ENCODE measurements at regions not wholly inside any gene's neighbourhood (a gene's known extent, or its start where the extent isn't known, plus 50 kb on each side); places are given as distances from the start of the nearest gene placed in this dataset.

DNA sequence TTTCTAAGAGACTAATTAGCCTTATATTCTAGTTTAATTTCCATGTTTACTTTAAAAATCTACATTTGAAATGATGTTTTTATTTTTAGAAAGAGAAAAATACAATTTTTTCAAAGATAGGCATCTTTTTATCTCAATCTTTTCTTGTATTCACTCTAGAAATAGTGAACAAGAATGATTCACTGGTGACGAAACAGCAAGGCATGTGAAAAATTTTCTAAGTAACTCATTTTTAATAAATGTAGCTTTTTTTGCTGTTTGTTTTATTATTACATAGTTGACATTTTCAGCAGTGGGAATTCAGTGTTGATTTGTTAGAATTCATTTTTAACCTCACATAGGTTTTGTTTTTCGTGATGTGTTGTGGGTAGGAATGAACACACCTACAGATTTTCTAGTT lies 1226.4 kb downstream of the NSUN3 start:
- TF ChIP-seq GATA3 (IDR thresholded peaks at IDR 0.05; ENCODE audit: low read depth, low read length) (no peak), GATA2 (IDR thresholded peaks at IDR 0.05; ENCODE audit: low read depth, low read length) (no peak)
